Activated naive CD8-positive, alpha-beta T cell treated with anti-CD3 and anti-CD28 coated beads for 36 hours (primary cell): ENCODE measurements at regions not wholly inside any gene's neighbourhood (a gene's known extent, or its start where the extent isn't known, plus 50 kb on each side); places are given as distances from the start of the nearest gene placed in this dataset.
"Not testable (repeated sequence)": the region's sequence is repeated elsewhere in the genome, so short reads cannot be mapped to it uniquely, and the experiment has no call there.

ENCODE experiments used
- DNase-seq: peaks from one replicate; pipeline ENCODE4 v3.0.0; 2021
- H3K27ac Mint-ChIP-seq: one replicate; pipeline ENCODE4 v1.8.0; 2022; ENCODE audit warnings: mild to moderate bottlenecking, moderate library complexity, mixed read lengths
- H3K27me3 Mint-ChIP-seq: one replicate; pipeline ENCODE4 v1.8.0; 2022; ENCODE audit warnings: mild to moderate bottlenecking, mixed read lengths
- H3K36me3 Mint-ChIP-seq: one replicate; pipeline ENCODE4 v1.8.0; 2021; ENCODE audit warnings: mild to moderate bottlenecking, mixed read lengths
- H3K4me1 Mint-ChIP-seq: one replicate; pipeline ENCODE4 v1.8.0; 2021; ENCODE audit warnings: mixed read lengths
- H3K4me3 Mint-ChIP-seq: one replicate; pipeline ENCODE4 v1.8.0; 2022; ENCODE audit warnings: mild to moderate bottlenecking, moderate library complexity, mixed read lengths
- H3K9me3 Mint-ChIP-seq: one replicate; pipeline ENCODE4 v1.8.0; 2022; ENCODE audit warnings: mixed read lengths

DNA sequence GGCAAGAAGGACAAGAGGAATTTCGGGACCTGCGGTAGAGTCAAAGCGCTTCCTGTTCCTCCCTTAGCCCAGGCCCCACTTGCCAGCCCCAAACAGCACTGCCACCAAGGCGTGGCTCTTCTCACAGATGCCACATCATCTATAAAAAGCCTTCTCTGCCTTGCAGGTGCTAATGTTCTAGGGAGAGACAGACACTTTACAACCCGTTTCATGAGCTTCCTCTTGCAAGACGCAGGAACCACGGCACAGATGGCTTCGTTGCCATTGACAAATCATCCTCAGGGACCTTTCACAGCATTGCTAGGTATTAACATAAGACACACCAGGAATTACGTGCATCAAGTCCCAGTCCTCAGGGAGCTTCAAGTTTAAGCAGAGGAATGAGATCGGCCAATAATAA, 180.9 kb downstream of the JCAD start:
- H3K4me3 Mint-ChIP-seq, result no peak overlapping the region
- no peaks in the 10 kb centered on the region for H3K4me1 Mint-ChIP-seq
- peaks cover 21% of the 10 kb centered on the region for H3K27me3 Mint-ChIP-seq
- no peak overlapping the region for H3K27ac Mint-ChIP-seq
- no peaks in the 10 kb centered on the region for H3K9me3 Mint-ChIP-seq
- DNase-seq, result no peak
- no peaks in the 10 kb centered on the region for H3K36me3 Mint-ChIP-seq

DNA sequence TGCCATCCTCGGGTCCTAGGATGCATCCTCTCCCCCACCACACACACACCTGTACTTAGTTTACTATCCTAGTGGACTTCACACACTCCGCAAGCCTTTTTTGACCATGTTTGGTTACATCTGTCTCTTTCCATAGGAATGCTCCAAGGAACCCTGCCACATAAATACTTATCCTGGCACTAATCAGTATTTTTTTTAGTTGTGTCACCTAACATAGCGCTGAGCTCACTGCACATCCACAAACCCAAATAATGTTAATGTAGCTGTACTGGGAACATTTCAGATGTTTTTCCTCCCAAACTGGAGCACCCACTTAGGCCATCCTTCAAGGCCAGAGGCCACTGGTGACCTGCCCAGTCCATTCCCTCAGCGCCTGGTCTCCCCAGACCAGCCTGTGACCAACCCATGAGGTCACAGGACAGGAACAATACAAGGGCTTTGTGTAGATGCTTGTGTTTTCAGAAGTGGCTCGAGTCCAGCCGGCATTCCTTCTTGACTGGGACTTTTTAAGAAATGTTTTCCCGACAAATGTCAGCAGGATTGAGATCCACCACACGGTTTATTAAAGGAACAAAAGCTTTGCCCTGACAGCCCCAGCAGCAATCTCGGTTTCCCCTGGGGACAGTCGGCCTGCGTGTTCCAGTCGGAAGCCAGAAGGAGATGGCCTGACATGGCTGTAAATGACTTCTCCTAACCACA, 181.4 kb downstream of the JCAD start:
- Mint-ChIP-seq H3K9me3 (no peaks in the 10 kb centered on the region), H3K36me3 (no peaks in the 10 kb centered on the region), H3K27me3 (peaks cover 21% of the 10 kb centered on the region), H3K27ac (no peak overlapping the region), H3K4me3 (no peak overlapping the region), H3K4me1 (no peaks in the 10 kb centered on the region)
- DNase-seq, result no peak

GRCh38 chr10:29876008-29876555, 183.3 kb downstream of the JCAD start:
- H3K27me3 Mint-ChIP-seq, result peaks cover 21% of the 10 kb centered on the region
- no peaks in the 10 kb centered on the region for H3K4me1 Mint-ChIP-seq
- H3K27ac Mint-ChIP-seq, result no peak overlapping the region
- H3K36me3 Mint-ChIP-seq, result no peaks in the 10 kb centered on the region
- no peak overlapping the region for H3K4me3 Mint-ChIP-seq
- no peak for DNase-seq
- no peaks in the 10 kb centered on the region for H3K9me3 Mint-ChIP-seq

GRCh38 chr10:29874606-29875269, 184.6 kb downstream of the JCAD start:
- Mint-ChIP-seq H3K27me3 (peaks cover 21% of the 10 kb centered on the region), H3K36me3 (no peaks in the 10 kb centered on the region), H3K27ac (no peak overlapping the region), H3K4me3 (no peak overlapping the region), H3K4me1 (no peaks in the 10 kb centered on the region), H3K9me3 (peaks cover 6% of the 10 kb centered on the region)
- DNase-seq, result no peak

GRCh38 chr10:29873941-29874484, 185.4 kb downstream of the JCAD start:
- DNase-seq, result no peak
- H3K4me1 Mint-ChIP-seq, result no peaks in the 10 kb centered on the region
- peaks cover 21% of the 10 kb centered on the region for H3K27me3 Mint-ChIP-seq
- H3K4me3 Mint-ChIP-seq, result no peak overlapping the region
- peaks cover 6% of the 10 kb centered on the region for H3K9me3 Mint-ChIP-seq
- H3K27ac Mint-ChIP-seq, result no peak overlapping the region
- no peaks in the 10 kb centered on the region for H3K36me3 Mint-ChIP-seq

- Mint-ChIP-seq H3K36me3 (no peaks in the 10 kb centered on the region), H3K9me3 (peaks cover 6% of the 10 kb centered on the region), H3K4me1 (no peaks in the 10 kb centered on the region), H3K27ac (no peak overlapping the region), H3K27me3 (peaks cover 6% of the 10 kb centered on the region), H3K4me3 (no peak overlapping the region)
- no peak for DNase-seq
These were observed 188.8 kb downstream of the JCAD start for GRCh38 chr10:29870522-29871044.

DNA sequence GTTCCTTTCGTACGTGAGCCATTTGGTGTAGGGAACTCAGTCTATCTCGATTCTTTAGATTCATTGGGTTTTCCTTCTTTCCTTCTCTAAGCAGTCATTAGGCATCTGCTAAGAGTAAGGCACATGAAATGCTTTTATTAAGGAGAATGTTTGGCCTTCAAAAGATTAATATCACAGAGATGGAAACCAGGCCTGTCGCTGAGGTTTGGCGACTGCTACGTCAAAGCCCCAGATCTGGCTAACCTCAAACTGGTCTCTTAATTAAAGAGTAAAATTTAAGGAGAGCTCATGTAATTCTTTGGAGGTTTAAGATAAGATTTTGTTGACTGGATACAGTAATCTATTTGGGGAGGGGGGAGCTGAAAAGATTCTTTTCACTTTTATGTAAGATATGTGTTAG, 189.8 kb downstream of the JCAD start:
- H3K27ac Mint-ChIP-seq, result no peak overlapping the region
- H3K4me3 Mint-ChIP-seq, result no peak overlapping the region
- no peaks in the 10 kb centered on the region for H3K4me1 Mint-ChIP-seq
- no peaks in the 10 kb centered on the region for H3K36me3 Mint-ChIP-seq
- no peak for DNase-seq
- H3K9me3 Mint-ChIP-seq, result peaks cover 6% of the 10 kb centered on the region
- peaks cover 4% of the 10 kb centered on the region for H3K27me3 Mint-ChIP-seq

- Mint-ChIP-seq H3K4me3 (no peak overlapping the region), H3K36me3 (no peaks in the 10 kb centered on the region), H3K27ac (no peak overlapping the region), H3K4me1 (no peaks in the 10 kb centered on the region), H3K9me3 (peaks cover 6% of the 10 kb centered on the region), H3K27me3 (no peaks in the 10 kb centered on the region)
- no peak for DNase-seq
These were observed 193.0 kb downstream of the JCAD start for GRCh38 chr10:29866356-29866755.

DNA sequence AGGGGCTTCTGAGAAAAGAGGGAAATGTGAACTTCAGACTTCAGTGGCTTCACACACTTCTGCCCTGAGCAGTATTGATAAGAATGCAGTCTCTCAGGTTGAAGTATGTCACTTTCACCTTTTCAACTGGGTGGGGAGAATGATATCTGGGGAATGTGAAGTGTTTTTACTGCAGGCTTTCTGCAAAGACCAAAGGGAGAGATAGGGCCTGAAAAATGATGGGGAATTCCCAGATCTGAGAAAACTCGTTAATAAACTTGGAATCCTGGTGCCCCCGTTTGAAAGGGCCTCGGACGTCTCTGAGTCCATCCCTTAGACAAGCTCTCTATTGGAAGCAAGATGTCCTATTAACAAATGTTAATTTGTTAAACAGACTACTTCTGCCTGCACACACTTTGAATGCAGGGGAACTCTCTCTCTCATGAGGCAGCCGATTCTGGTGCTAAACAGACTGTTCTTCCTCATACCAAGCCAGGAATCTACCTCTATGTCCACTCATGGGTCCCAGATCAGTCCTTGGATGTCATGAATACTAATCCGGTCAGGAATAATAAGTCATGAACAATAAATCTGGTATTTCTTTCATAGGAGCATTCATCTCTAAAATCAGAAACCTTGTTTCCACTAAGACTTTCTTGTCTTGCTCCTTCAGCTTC, 193.6 kb downstream of the JCAD start:
- Mint-ChIP-seq H3K27ac (no peak overlapping the region), H3K27me3 (no peaks in the 10 kb centered on the region), H3K36me3 (no peaks in the 10 kb centered on the region), H3K9me3 (peaks cover 6% of the 10 kb centered on the region), H3K4me1 (no peaks in the 10 kb centered on the region), H3K4me3 (no peak overlapping the region)
- DNase-seq, result no peak

GRCh38 chr10:29862923-29863614, 196.3 kb downstream of the JCAD start:
- Mint-ChIP-seq H3K4me3 (no peak overlapping the region), H3K9me3 (no peaks in the 10 kb centered on the region), H3K4me1 (no peaks in the 10 kb centered on the region), H3K36me3 (no peaks in the 10 kb centered on the region), H3K27me3 (peaks cover 4% of the 10 kb centered on the region), H3K27ac (no peak overlapping the region)
- DNase-seq, result no peak

- DNase-seq, result no peak
- H3K4me1 Mint-ChIP-seq, result no peaks in the 10 kb centered on the region
- H3K9me3 Mint-ChIP-seq, result no peaks in the 10 kb centered on the region
- H3K27ac Mint-ChIP-seq, result no peak overlapping the region
- H3K4me3 Mint-ChIP-seq, result no peak overlapping the region
- H3K36me3 Mint-ChIP-seq, result no peaks in the 10 kb centered on the region
- H3K27me3 Mint-ChIP-seq, result peaks cover 4% of the 10 kb centered on the region
These were observed 197.4 kb downstream of the JCAD start for GRCh38 chr10:29861811-29862505.

DNA sequence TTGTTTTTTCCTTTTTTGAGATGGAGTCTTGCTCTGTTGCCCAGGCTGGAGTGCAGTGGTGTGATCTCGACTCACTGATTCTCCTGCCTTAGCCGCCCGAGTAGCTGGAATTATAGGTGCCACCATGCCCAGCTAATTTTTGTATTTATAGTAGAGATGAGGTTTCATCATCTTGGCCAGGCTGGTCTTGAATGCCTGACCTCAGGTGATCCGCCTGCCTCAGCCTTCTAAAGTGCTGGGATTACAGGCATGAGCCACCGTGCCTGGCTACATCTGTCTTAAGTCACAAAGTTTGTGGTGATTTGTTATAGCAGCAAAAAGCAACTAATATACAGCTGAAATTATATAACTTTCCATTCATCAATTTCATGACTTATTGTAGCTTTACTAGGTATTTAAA, 198.2 kb downstream of the JCAD start:
- H3K9me3 Mint-ChIP-seq, H3K36me3 Mint-ChIP-seq, H3K27ac Mint-ChIP-seq, H3K4me1 Mint-ChIP-seq, DNase-seq, H3K27me3 Mint-ChIP-seq, H3K4me3 Mint-ChIP-seq: not testable (repeated sequence)

DNA sequence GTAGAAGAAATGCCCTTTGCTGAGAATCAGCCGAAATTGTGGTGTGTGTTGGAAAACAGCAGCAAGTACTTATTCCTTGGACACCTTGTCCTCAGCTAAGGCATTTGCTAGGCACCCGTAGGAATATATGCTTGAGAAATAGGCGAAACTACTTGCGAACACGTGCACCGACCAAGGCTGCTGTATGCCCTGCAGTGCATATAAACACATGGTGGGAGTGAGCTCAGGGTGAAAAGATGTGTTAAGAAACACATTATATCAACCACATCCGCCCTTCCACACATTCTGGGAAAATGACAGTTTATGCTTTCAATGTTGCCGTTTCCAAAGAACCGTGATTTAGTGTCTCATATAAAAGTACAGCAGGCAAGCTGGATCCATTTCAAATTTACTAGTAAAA, 199.2 kb downstream of the JCAD start:
- H3K27ac Mint-ChIP-seq, result no peak overlapping the region
- H3K4me3 Mint-ChIP-seq, result no peak overlapping the region
- no peaks in the 10 kb centered on the region for H3K4me1 Mint-ChIP-seq
- H3K27me3 Mint-ChIP-seq, result peaks cover 8% of the 10 kb centered on the region
- no peaks in the 10 kb centered on the region for H3K9me3 Mint-ChIP-seq
- no peaks in the 10 kb centered on the region for H3K36me3 Mint-ChIP-seq
- no peak for DNase-seq

DNA sequence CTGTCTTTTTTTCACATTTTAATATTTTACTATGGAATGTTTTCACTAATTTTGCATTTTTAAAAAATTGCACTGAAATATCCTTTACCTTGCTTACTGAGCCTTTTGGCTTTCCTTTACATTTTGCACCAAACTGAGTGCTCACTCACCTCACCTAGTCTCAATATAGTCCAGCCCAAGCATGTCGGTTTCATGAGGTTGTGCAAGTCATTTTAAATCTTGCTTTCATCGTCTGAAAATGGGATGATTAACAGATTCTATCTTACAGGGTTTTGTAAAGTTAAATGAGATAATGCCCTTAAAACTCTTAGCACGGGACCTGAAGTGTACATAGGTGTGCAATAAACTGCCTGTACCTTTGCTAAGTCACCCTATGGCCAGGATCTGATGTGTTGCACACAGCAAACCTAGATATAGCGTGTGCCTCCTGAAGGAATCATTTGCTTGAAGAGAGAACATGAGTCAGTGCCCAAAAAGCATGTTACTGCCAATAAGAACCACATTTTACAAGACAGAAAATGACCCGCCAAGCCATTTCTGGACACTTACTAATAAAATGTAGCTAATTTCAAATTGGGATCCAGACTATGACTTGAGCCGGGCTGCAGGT, 199.8 kb downstream of the JCAD start:
- no peaks in the 10 kb centered on the region for H3K36me3 Mint-ChIP-seq
- H3K4me1 Mint-ChIP-seq, result no peaks in the 10 kb centered on the region
- no peak overlapping the region for H3K4me3 Mint-ChIP-seq
- H3K27me3 Mint-ChIP-seq, result peaks cover 8% of the 10 kb centered on the region
- no peak for DNase-seq
- H3K27ac Mint-ChIP-seq, result no peak overlapping the region
- H3K9me3 Mint-ChIP-seq, result no peaks in the 10 kb centered on the region
